GM23338 (cell line): ENCODE measurements at regions not wholly inside any gene's neighbourhood (a gene's known extent, or its start where the extent isn't known, plus 50 kb on each side); places are given as distances from the start of the nearest gene placed in this dataset.

Experiments used
- ATAC-seq: fragments of 200-7000 bp; cut with Tn5 transposase; 3 replicates; pipeline ENCODE4 v1.9.1; 2020
- DNase-seq: peaks from one replicate; pipeline ENCODE4 v3.0.0-alpha.2; 2015; ENCODE audit warnings: low spot score
- H2AFZ ChIP-seq: fragments of 200-600 bp; sonication (generic); 2 replicates; pipeline ENCODE4 v1.8.0; 2016; ENCODE audit warnings: antibody characterized with exemption, mild to moderate bottlenecking, moderate library complexity
- H3F3A ChIP-seq: fragments of 200-600 bp; sonication (generic); replicated peaks from 2 replicates; pipeline ENCODE4 v1.8.0; 2017; ENCODE audit warnings: antibody characterized with exemption, mixed run types, low read depth
- H3K27ac ChIP-seq: fragments of 200-600 bp; sonication (generic); 2 replicates; pipeline ENCODE4 v1.6.1; 2016; ENCODE audit warnings: low read depth
- H3K27me3 ChIP-seq: fragments of 200-600 bp; sonication (generic); 2 replicates; pipeline ENCODE4 v1.8.0; 2016; ENCODE audit warnings: mild to moderate bottlenecking, mixed run types, moderate library complexity; ENCODE audit not compliant: insufficient read depth
- H3K36me3 ChIP-seq: fragments of 200-600 bp; sonication (generic); 2 replicates; pipeline ENCODE4 v1.8.0; 2016; ENCODE audit warnings: mild to moderate bottlenecking; ENCODE audit not compliant: insufficient read depth
- H3K4me1 ChIP-seq: fragments of 200-600 bp; sonication (generic); 2 replicates; pipeline ENCODE4 v1.8.0; 2016; ENCODE audit warnings: mild to moderate bottlenecking, moderate library complexity; ENCODE audit not compliant: insufficient read depth
- H3K4me2 ChIP-seq: fragments of 200-600 bp; sonication (generic); 2 replicates; pipeline ENCODE4 v1.7.1; 2017; ENCODE audit warnings: mixed run types
- H3K4me3 ChIP-seq: fragments of 200-600 bp; sonication (generic); 2 replicates; pipeline ENCODE4 v1.6.1; 2016; ENCODE audit warnings: mixed run types
- H3K79me2 ChIP-seq: fragments of 200-600 bp; sonication (generic); replicated peaks from 2 replicates; pipeline ENCODE4 v1.8.0; 2017; ENCODE audit warnings: mild to moderate bottlenecking; ENCODE audit not compliant: insufficient read depth
- H3K9me2 ChIP-seq: fragments of 200-600 bp; sonication (generic); 2 replicates; pipeline ENCODE4 v1.8.0; 2017; ENCODE audit not compliant: insufficient read depth
- H4K20me1 ChIP-seq: fragments of 200-600 bp; sonication (generic); replicated peaks from 2 replicates; pipeline ENCODE4 v1.8.0; 2017; ENCODE audit warnings: mild to moderate bottlenecking; ENCODE audit not compliant: insufficient read depth
- H3K27ac Mint-ChIP-seq: 2 replicates; pipeline ENCODE4 v1.8.0; 2020; ENCODE audit warnings: inconsistent platforms, mild to moderate bottlenecking, moderate library complexity, mixed read lengths
- H3K27me3 Mint-ChIP-seq: 3 replicates; pipeline ENCODE4 v1.8.0; 2022; ENCODE audit warnings: low read depth, mild to moderate bottlenecking, moderate library complexity, mixed read lengths, inconsistent platforms; ENCODE audit not compliant: insufficient read depth, poor library complexity
- H3K36me3 Mint-ChIP-seq: 3 replicates; pipeline ENCODE4 v1.8.0; 2021; ENCODE audit warnings: low read depth, mild to moderate bottlenecking, inconsistent platforms, moderate library complexity, mixed read lengths
- H3K4me1 Mint-ChIP-seq: 3 replicates; pipeline ENCODE4 v1.8.0; 2020; ENCODE audit warnings: mild to moderate bottlenecking, inconsistent platforms, mixed read lengths
- H3K4me3 Mint-ChIP-seq: 3 replicates; pipeline ENCODE4 v1.8.0; 2021; ENCODE audit warnings: moderate library complexity, mild to moderate bottlenecking, inconsistent platforms, mixed read lengths
- H3K9me3 Mint-ChIP-seq: 3 replicates; pipeline ENCODE4 v1.8.0; 2020; ENCODE audit warnings: moderate library complexity, mild to moderate bottlenecking, inconsistent platforms, mixed read lengths
- EZH2phosphoT487 ChIP-seq: fragments of 200-600 bp; sonication (generic); IDR thresholded peaks from one replicate; pipeline ENCODE4 v1.8.1; 2018; ENCODE audit warnings: antibody characterized with exemption; ENCODE audit not compliant: unreplicated experiment
- POLR2AphosphoS5 ChIP-seq: IDR thresholded peaks from 2 replicates; pipeline ENCODE4 v1.6.1; 2016; ENCODE audit warnings: antibody characterized with exemption, low read depth
- ZNF114 ChIP-seq: fragments of 250-450 bp; sonication (Bioruptor Pico); IDR thresholded peaks from 2 replicates; pipeline ENCODE4 v1.5.0; 2020; ENCODE audit warnings: mild to moderate bottlenecking, moderate library complexity
- ZNF331 ChIP-seq: fragments of 250-450 bp; sonication (Bioruptor Pico); IDR thresholded peaks from 2 replicates; pipeline ENCODE4 v1.5.0; 2020; ENCODE audit warnings: low read depth, mild to moderate bottlenecking, moderate library complexity
- TF ChIP-seq, protein P1 (sequence below): fragments of 250-450 bp; sonication (Bioruptor Pico); IDR thresholded peaks from 2 replicates; pipeline ENCODE4 v1.5.0; 2020; ENCODE audit warnings: mild to moderate bottlenecking, moderate library complexity

- H2AFZ ChIP-seq: no peak overlapping the region
Observed at GRCh38 chr3:27900316-27900715, 178.2 kb upstream of the EOMES start.

GRCh38 chr3:27903446-27903845 is 181.3 kb upstream of the EOMES start:
- no peaks in the 10 kb centered on the region for H3F3A ChIP-seq
- H3K27me3 ChIP-seq: no peaks in the 10 kb centered on the region
- no peak overlapping the region for H3K27ac Mint-ChIP-seq
- no peak overlapping the region for H3K27ac ChIP-seq
- TF ChIP-seq EZH2phosphoT487 (no peak), POLR2AphosphoS5 (no peak), ZNF331 (CRISPR knock-in tag) (no peak)
- TF ChIP-seq, protein P1, sequence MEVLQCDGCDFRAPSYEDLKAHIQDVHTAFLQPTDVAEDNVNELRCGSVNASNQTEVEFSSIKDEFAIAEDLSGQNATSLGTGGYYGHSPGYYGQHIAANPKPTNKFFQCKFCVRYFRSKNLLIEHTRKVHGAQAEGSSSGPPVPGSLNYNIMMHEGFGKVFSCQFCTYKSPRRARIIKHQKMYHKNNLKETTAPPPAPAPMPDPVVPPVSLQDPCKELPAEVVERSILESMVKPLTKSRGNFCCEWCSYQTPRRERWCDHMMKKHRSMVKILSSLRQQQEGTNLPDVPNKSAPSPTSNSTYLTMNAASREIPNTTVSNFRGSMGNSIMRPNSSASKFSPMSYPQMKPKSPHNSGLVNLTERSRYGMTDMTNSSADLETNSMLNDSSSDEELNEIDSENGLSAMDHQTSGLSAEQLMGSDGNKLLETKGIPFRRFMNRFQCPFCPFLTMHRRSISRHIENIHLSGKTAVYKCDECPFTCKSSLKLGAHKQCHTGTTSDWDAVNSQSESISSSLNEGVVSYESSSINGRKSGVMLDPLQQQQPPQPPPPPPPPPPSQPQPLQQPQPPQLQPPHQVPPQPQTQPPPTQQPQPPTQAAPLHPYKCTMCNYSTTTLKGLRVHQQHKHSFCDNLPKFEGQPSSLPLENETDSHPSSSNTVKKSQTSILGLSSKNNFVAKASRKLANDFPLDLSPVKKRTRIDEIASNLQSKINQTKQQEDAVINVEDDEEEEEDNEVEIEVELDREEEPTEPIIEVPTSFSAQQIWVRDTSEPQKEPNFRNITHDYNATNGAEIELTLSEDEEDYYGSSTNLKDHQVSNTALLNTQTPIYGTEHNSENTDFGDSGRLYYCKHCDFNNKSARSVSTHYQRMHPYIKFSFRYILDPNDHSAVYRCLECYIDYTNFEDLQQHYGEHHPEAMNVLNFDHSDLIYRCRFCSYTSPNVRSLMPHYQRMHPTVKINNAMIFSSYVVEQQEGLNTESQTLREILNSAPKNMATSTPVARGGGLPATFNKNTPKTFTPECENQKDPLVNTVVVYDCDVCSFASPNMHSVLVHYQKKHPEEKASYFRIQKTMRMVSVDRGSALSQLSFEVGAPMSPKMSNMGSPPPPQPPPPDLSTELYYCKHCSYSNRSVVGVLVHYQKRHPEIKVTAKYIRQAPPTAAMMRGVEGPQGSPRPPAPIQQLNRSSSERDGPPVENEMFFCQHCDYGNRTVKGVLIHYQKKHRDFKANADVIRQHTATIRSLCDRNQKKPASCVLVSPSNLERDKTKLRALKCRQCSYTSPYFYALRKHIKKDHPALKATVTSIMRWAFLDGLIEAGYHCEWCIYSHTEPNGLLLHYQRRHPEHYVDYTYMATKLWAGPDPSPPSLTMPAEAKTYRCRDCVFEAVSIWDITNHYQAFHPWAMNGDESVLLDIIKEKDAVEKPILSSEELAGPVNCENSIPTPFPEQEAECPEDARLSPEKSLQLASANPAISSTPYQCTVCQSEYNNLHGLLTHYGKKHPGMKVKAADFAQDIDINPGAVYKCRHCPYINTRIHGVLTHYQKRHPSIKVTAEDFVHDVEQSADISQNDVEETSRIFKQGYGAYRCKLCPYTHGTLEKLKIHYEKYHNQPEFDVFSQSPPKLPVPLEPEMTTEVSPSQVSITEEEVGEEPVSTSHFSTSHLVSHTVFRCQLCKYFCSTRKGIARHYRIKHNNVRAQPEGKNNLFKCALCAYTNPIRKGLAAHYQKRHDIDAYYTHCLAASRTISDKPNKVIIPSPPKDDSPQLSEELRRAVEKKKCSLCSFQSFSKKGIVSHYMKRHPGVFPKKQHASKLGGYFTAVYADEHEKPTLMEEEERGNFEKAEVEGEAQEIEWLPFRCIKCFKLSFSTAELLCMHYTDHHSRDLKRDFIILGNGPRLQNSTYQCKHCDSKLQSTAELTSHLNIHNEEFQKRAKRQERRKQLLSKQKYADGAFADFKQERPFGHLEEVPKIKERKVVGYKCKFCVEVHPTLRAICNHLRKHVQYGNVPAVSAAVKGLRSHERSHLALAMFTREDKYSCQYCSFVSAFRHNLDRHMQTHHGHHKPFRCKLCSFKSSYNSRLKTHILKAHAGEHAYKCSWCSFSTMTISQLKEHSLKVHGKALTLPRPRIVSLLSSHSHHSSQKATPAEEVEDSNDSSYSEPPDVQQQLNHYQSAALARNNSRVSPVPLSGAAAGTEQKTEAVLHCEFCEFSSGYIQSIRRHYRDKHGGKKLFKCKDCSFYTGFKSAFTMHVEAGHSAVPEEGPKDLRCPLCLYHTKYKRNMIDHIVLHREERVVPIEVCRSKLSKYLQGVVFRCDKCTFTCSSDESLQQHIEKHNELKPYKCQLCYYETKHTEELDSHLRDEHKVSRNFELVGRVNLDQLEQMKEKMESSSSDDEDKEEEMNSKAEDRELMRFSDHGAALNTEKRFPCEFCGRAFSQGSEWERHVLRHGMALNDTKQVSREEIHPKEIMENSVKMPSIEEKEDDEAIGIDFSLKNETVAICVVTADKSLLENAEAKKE (CRISPR knock-in tag): no peak
- H3K4me1 Mint-ChIP-seq: peaks cover 15% of the 10 kb centered on the region; the same call in 2 of the 3 replicates
- H3K36me3 Mint-ChIP-seq: no peaks in the 10 kb centered on the region
- H2AFZ ChIP-seq: no peak overlapping the region
- H3K9me2 ChIP-seq: no peaks in the 10 kb centered on the region
- no peaks in the 10 kb centered on the region for H3K79me2 ChIP-seq
- H3K4me3 ChIP-seq: no peak overlapping the region
- peaks cover 3% of the 10 kb centered on the region for H3K27me3 Mint-ChIP-seq
- no peaks in the 10 kb centered on the region for H3K9me3 Mint-ChIP-seq
- H3K4me2 ChIP-seq: no peak overlapping the region
- ATAC-seq (no peak), DNase-seq (no peak)
- no peaks in the 10 kb centered on the region for H4K20me1 ChIP-seq
- no peaks in the 10 kb centered on the region for H3K36me3 ChIP-seq
- no peak overlapping the region for H3K4me3 Mint-ChIP-seq
- peaks cover 4% of the 10 kb centered on the region; the same call in 1 of the 2 replicates for H3K4me1 ChIP-seq

More at GRCh38 chr3:27900316-27900715, 178.2 kb upstream of the EOMES start:
- no peaks in the 10 kb centered on the region for H3K9me2 ChIP-seq
- H3K36me3 ChIP-seq: no peaks in the 10 kb centered on the region
- ATAC-seq (no peak), DNase-seq (no peak)
- no peaks in the 10 kb centered on the region for H3K27me3 Mint-ChIP-seq
- H3K4me3 Mint-ChIP-seq: no peak overlapping the region
- H3K9me3 Mint-ChIP-seq: no peaks in the 10 kb centered on the region
- no peak overlapping the region for H3K27ac ChIP-seq
- no peak overlapping the region for H3K4me2 ChIP-seq
- no peaks in the 10 kb centered on the region for H3K36me3 Mint-ChIP-seq
- no peak overlapping the region for H3K27ac Mint-ChIP-seq
- H3K4me1 ChIP-seq: no peaks in the 10 kb centered on the region
- H3K79me2 ChIP-seq: no peaks in the 10 kb centered on the region
- no peak overlapping the region for H3K4me3 ChIP-seq
- H3K27me3 ChIP-seq: no peaks in the 10 kb centered on the region
- H3K4me1 Mint-ChIP-seq: no peaks in the 10 kb centered on the region
- H3F3A ChIP-seq: no peaks in the 10 kb centered on the region
- no peaks in the 10 kb centered on the region for H4K20me1 ChIP-seq
- TF ChIP-seq ZNF114: no peak
- TF ChIP-seq EZH2phosphoT487: no peak
